SK-N-SH (cell line): ENCODE measurements at regions not wholly inside any gene's neighbourhood (a gene's known extent, or its start where the extent isn't known, plus 50 kb on each side); places are given as distances from the start of the nearest gene placed in this dataset.

Experiments
- CTCF ChIA-PET: fragments of 300-600, 350-600 bp; formaldehyde crosslinking; extraction: SDS; loops from one replicate; lab custom pipeline; 2021; lab: Yijun Ruan, JAX
- POLR2A ChIA-PET: fragments of 350-600 bp; sonication (Branson Sonifier 250); formaldehyde crosslinking; extraction: SDS; loops from one replicate; lab custom pipeline; 2020; ENCODE audit warnings: antibody characterized with exemption, inconsistent platforms; lab: Yijun Ruan, JAX
- DNase-seq: peaks from one replicate; pipeline ENCODE4 v3.0.0; 2012
- H2AFZ ChIP-seq: fragments of 200-600 bp; sonication (generic); 2 replicates; pipeline ENCODE4 v1.8.1; 2016; ENCODE audit warnings: antibody characterized with exemption, mild to moderate bottlenecking, low read depth
- H3F3A ChIP-seq: fragments of 200-600 bp; sonication (generic); replicated peaks from 2 replicates; pipeline ENCODE3; 2016; ENCODE audit warnings: antibody characterized with exemption, mild to moderate bottlenecking; ENCODE audit not compliant: insufficient read depth
- H3K27ac ChIP-seq, 2 experiments: fragments of 200-500 bp in 1 of 2; fragments of 200-600 bp in 1 of 2; sonication (Bioruptor generic) in 1 of 2; sonication (generic), shearing (Covaris generic) in 1 of 2; 2 replicates each; pipeline versions ENCODE4 v1.5.1 to v1.6.1; 2014 to 2016; ENCODE audit warnings: low read depth in 2 of 2, inconsistent platforms in 1 of 2, low read length in 1 of 2, mild to moderate bottlenecking in 1 of 2, mixed read lengths in 1 of 2
- H3K27me3 ChIP-seq: fragments of 200-600 bp; sonication (generic), shearing (Covaris generic); 2 replicates; pipeline ENCODE4 v1.6.1; 2016; ENCODE audit warnings: mixed run types; ENCODE audit not compliant: insufficient read depth
- H3K36me3 ChIP-seq, 2 experiments: fragments of 200-500 bp in 1 of 2; fragments of 200-600 bp in 1 of 2; sonication (Bioruptor generic) in 1 of 2; sonication (generic) in 1 of 2; replicated peaks in 1 of 2; 2 replicates each; pipeline versions ENCODE3 to v1.5.1; 2014 to 2016; ENCODE audit warnings: low read length in 1 of 2, mild to moderate bottlenecking in 1 of 2; ENCODE audit not compliant: insufficient read depth in 2 of 2, control insufficient read depth in 1 of 2
- H3K4me1 ChIP-seq, 2 experiments: fragments of 200-500 bp in 1 of 2; fragments of 200-600 bp in 1 of 2; sonication (Bioruptor generic) in 1 of 2; sonication (generic), shearing (Covaris generic) in 1 of 2; 2 replicates each; pipeline versions ENCODE4 v1.5.1 to v1.6.1; 2014 to 2016; ENCODE audit warnings: low read depth in 1 of 2, low read length in 1 of 2, mixed run types in 1 of 2; ENCODE audit not compliant: insufficient read depth in 2 of 2, control insufficient read depth in 1 of 2
- H3K4me2 ChIP-seq: fragments of 200-600 bp; sonication (generic), shearing (Covaris generic); 2 replicates; pipeline ENCODE4 v1.6.1; 2017; ENCODE audit warnings: mixed run types
- H3K4me3 ChIP-seq, 2 experiments: fragments of 200-500 bp in 1 of 2; fragments of 200-600 bp in 1 of 2; sonication (Bioruptor generic) in 1 of 2; sonication (generic), shearing (Covaris generic) in 1 of 2; 2 replicates each; pipeline versions ENCODE4 v1.5.1 to v1.8.1; 2014 to 2016; ENCODE audit warnings: low read depth in 2 of 2, inconsistent platforms in 1 of 2, low read length in 1 of 2, mild to moderate bottlenecking in 1 of 2, mixed read lengths in 1 of 2, moderate library complexity in 1 of 2
- H3K79me2 ChIP-seq: fragments of 200-600 bp; sonication (generic); 2 replicates; pipeline ENCODE4 v1.8.1; 2017; ENCODE audit warnings: mild to moderate bottlenecking; ENCODE audit not compliant: insufficient read depth
- H3K9ac ChIP-seq: fragments of 200-600 bp; sonication (generic); 2 replicates; pipeline ENCODE4 v1.6.1; 2017; ENCODE audit warnings: mixed run types
- H3K9me2 ChIP-seq: fragments of 200-600 bp; sonication (generic); 2 replicates; pipeline ENCODE4 v1.6.1; 2017; ENCODE audit warnings: mixed run types
- H3K9me3 ChIP-seq: fragments of 200-600 bp; sonication (generic); 2 replicates; pipeline ENCODE4 v1.6.1; 2017; ENCODE audit warnings: mixed run types, mild to moderate bottlenecking, moderate library complexity
- H4K20me1 ChIP-seq: fragments of 200-600 bp; sonication (generic); 2 replicates; pipeline ENCODE4 v1.6.1; 2017; ENCODE audit warnings: mild to moderate bottlenecking, mixed run types; ENCODE audit not compliant: insufficient read depth
- CHD2 ChIP-seq: fragments of 150-350 bp; IDR thresholded peaks from 2 replicates; pipeline ENCODE4 v1.6.1; 2018; ENCODE audit warnings: low read length; ENCODE audit not compliant: partially characterized antibody
- ELF1 ChIP-seq: IDR thresholded peaks from 2 replicates; pipeline ENCODE4 v1.4.0; 2012
- EP300 ChIP-seq, 2 experiments: IDR thresholded peaks; 2 replicates each; pipeline versions ENCODE4 v1.4.0 to v1.6.1; 2012; ENCODE audit warnings: borderline replicate concordance in 1 of 2, low read depth in 1 of 2, low read length in 1 of 2
- EZH2phosphoT487 ChIP-seq: fragments of 200-600 bp; sonication (generic); IDR thresholded peaks from 2 replicates; pipeline ENCODE4 v1.6.1; 2017; ENCODE audit warnings: low read depth, mixed run types, mild to moderate bottlenecking, antibody characterized with exemption, moderate library complexity, borderline replicate concordance
- FOSL2 ChIP-seq: IDR thresholded peaks from 2 replicates; pipeline ENCODE4 v1.4.0; 2012; ENCODE audit warnings: low read depth, mild to moderate bottlenecking, moderate library complexity, borderline replicate concordance
- GABPA ChIP-seq: IDR thresholded peaks from 2 replicates; pipeline ENCODE4 v1.4.0; 2012; ENCODE audit warnings: low read depth, mild to moderate bottlenecking
- GATA2 ChIP-seq: sonication (generic); formaldehyde crosslinking; IDR thresholded peaks from 2 replicates; pipeline ENCODE4 v1.5.0; 2020; ENCODE audit warnings: mild to moderate bottlenecking, missing genetic modification reagents
- MAX ChIP-seq: IDR thresholded peaks from 2 replicates; pipeline ENCODE4 v1.4.0; 2012; ENCODE audit warnings: low read depth
- MEF2A ChIP-seq: IDR thresholded peaks from 2 replicates; pipeline ENCODE4 v1.4.0; 2012; ENCODE audit warnings: low read depth, borderline replicate concordance
- NFIC ChIP-seq: IDR thresholded peaks from 2 replicates; pipeline ENCODE4 v1.4.0; 2012; ENCODE audit warnings: borderline replicate concordance
- RAD21 ChIP-seq: IDR thresholded peaks from 2 replicates; pipeline ENCODE4 v1.6.1; 2012; ENCODE audit warnings: mild to moderate bottlenecking, low read length
- REST ChIP-seq: IDR thresholded peaks from 2 replicates; pipeline ENCODE4 v1.6.1; 2012; ENCODE audit warnings: mild to moderate bottlenecking, low read depth, low read length, moderate library complexity
- SMC3 ChIP-seq: IDR thresholded peaks from 2 replicates; pipeline ENCODE4 v1.6.1; 2012; ENCODE audit warnings: low read depth, low read length, improper control_type of control experiment
- TAF1 ChIP-seq: IDR thresholded peaks from 2 replicates; pipeline ENCODE4 v1.6.1; 2012; ENCODE audit warnings: low read depth, mild to moderate bottlenecking, low read length, moderate library complexity, borderline replicate concordance
- TCF12 ChIP-seq: IDR thresholded peaks from 2 replicates; pipeline ENCODE4 v1.4.0; 2012
- YY1 ChIP-seq: IDR thresholded peaks from 2 replicates; pipeline ENCODE4 v1.4.0; 2012; ENCODE audit warnings: low read depth, mild to moderate bottlenecking
- ZBTB33 ChIP-seq: IDR thresholded peaks from 2 replicates; pipeline ENCODE4 v1.4.0; 2012; ENCODE audit warnings: low read depth, borderline replicate concordance
- WGBS: methylation state at CpG from one replicate; pipeline ENCODE4 v1.1.6; 2017; ENCODE audit warnings: low lambda C conversion rate; 5-methylcytosine and 5-hydroxymethylcytosine counted together
- TF ChIP-seq, protein P1 (sequence below): IDR thresholded peaks from 2 replicates; pipeline ENCODE4 v1.4.0; 2012; ENCODE audit warnings: low read depth, borderline replicate concordance

- WGBS, result 13% methylated on average over 3 of the region's 3 CpGs
- Histone ChIP-seq H3K4me3 (no peak overlapping the region), H3K36me3 (no peaks in the 10 kb centered on the region), H3K79me2 (no peaks in the 10 kb centered on the region), H3K4me1 (no peaks in the 10 kb centered on the region), H3K9ac (no peak overlapping the region), H3K27me3 (no peaks in the 10 kb centered on the region), H3F3A (no peaks in the 10 kb centered on the region), H2AFZ (no peak overlapping the region), H4K20me1 (no peaks in the 10 kb centered on the region), H3K4me2 (no peak overlapping the region), H3K9me2 (no peaks in the 10 kb centered on the region), H3K27ac (no peak overlapping the region), H3K9me3 (no peaks in the 10 kb centered on the region)
- CTCF ChIA-PET, result no interaction called here
- POLR2A ChIA-PET, result no interaction called here
- TF ChIP-seq MEF2A (no peak), FOSL2 (no peak), NFIC (no peak), GABPA (no peak), GATA2 (CRISPR knock-in tag) (no peak), SMC3 (no peak), MAX (no peak), YY1 (no peak), TAF1 (no peak), ELF1 (no peak), EP300 (IDR thresholded peaks at IDR 0.05; ENCODE audit: borderline replicate concordance in 1 of 2, low read depth in 1 of 2, low read length in 1 of 2) (no peak), REST (no peak)
- TF ChIP-seq, protein P1, sequence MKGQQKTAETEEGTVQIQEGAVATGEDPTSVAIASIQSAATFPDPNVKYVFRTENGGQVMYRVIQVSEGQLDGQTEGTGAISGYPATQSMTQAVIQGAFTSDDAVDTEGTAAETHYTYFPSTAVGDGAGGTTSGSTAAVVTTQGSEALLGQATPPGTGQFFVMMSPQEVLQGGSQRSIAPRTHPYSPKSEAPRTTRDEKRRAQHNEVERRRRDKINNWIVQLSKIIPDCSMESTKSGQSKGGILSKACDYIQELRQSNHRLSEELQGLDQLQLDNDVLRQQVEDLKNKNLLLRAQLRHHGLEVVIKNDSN, result no peak
- no peak for DNase-seq
These were observed 136.9 kb upstream of the DYNLRB2 start for GRCh38 chr16:80403894-80404293.

DNA sequence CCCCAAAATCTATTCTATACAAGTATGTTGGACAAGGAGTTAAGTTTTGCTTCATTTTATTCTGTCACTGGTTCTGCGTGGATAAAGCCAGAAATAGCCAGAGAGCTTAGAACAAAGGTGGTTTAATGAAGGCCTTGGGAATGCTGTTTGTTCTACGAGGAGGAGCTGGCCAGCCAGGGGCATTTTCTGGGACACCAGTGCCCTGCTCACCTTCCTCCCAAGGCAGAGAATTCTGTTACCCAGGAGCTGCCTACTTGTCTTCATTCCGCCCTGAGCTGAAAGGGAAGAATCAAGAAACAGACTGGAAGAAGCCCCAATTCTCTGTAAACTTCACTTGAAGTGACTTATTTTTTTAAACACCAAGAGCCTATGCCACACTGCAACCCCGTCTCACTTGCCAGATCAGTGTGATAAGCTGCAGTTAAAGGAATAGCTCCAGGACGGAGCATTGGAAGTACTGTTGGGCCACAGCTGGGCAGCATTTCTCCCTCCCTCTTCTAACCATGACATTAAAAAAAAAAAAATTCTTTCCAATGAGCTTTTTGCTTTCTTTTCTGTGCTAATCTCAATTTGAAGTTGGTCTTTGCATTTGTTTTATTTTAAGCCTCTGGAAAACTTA lies 149.8 kb upstream of the DYNLRB2 start:
- WGBS, result 20% methylated on average over 5 of the region's 5 CpGs
- H3K36me3 ChIP-seq, result no peaks in the 10 kb centered on the region
- no peaks in the 10 kb centered on the region for H3K9me2 ChIP-seq
- H2AFZ ChIP-seq, result no peak overlapping the region
- no peak overlapping the region for H3K9ac ChIP-seq
- H3K79me2 ChIP-seq, result no peaks in the 10 kb centered on the region
- H3K4me3 ChIP-seq, result no peak overlapping the region
- no peak overlapping the region for H3K4me2 ChIP-seq
- no peak overlapping the region for H3K27ac ChIP-seq
- H3K27me3 ChIP-seq, result no peaks in the 10 kb centered on the region
- ChIA-PET CTCF (interaction anchor here (1.4 kb wide), 1 partner anchor 22 kb away, joined by 3 read pairs; no protein-coding TSS in a partner anchor), POLR2A (no interaction called here)
- no peaks in the 10 kb centered on the region for H3F3A ChIP-seq
- no peak for DNase-seq
- no peaks in the 10 kb centered on the region for H3K9me3 ChIP-seq
- H3K4me1 ChIP-seq, result no peaks in the 10 kb centered on the region
- no peaks in the 10 kb centered on the region for H4K20me1 ChIP-seq
- no peak for TF ChIP-seq EZH2phosphoT487
- no peak for TF ChIP-seq RAD21
- TF ChIP-seq GABPA, result no peak
- no peak for TF ChIP-seq REST
- TF ChIP-seq TCF12, result no peak
- TF ChIP-seq ZBTB33, result no peak
- TF ChIP-seq CHD2, result no peak
- TF ChIP-seq SMC3, result no peak
